Amygdala (tissue), 56 donors: ENCODE measurements at regions not wholly inside any gene's neighbourhood (a gene's known extent, or its start where the extent isn't known, plus 50 kb on each side); places are given as distances from the start of the nearest gene placed in this dataset.
A peak's percentile ranks its signal among the peaks of the same experiment; 100 is the strongest.

ENCODE experiments used
- DNase-seq, 56 donors: peaks; one replicate each; lab custom pipeline; 2025; lab: John Stamatoyannopoulos, UW

DNA sequence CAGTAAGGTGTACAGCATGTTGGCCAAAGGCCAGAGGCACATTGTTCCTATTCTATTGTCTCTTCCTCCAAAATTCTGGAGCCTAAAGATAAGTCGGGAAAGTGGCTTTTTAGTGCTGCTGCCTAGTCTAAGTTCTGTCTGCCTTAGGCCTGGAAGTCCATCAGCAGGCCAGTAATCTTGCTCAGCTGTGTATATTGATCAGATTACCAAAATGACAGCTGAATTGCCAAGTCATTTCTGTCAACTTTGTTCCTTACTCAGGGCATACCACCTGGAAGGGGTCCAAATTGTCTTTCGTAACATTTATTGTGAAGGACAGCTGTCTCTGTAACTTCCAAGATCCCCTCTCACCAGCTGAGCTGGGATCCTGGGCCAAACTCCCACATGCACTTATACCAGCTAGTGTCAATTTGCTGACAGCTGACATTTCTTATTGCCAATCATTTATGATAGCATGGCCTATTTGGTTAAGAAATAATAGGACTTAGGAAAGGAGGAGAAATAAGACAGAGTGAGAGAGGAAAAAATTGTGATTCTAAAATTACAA, 116.8 kb upstream of the FSHR start:
- no peak for DNase-seq

DNA sequence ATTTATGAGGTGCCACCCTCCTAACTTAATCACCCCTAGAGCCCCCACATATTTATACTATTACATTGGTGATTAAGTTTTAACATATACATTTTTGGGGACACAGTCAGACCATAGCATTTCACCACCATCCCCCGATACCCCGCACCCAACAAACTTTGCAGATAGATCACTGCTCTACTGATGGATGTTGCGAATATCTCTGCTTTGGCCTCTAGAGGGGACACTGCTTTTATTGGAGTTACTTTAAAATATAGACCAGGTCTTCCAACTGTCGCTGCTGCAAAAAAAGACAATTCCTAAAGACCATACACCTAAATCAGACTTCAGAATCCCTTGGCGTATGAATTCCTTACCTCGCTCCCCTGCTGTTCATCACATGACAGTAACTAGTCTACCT, 115.8 kb upstream of the FSHR start:
- DNase-seq, result no peak

DNA sequence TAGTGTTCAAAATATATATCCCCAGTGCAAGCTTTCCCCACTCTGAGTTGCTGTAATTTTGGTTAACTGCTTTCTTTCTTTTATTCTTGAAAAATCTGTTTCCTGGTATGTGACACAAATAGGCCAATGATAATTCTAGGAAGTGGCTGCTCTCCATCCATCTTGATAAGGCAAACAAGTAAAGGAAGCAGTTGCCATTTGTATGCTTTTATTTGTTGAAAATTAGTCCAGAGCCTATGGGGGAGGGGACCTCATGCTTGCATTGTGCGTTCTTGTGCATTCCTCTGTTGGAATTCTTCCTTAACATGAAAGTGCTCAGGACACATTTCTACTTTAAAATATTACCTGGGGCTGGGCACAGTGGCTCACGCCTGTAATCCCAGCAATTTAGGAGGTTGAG, 111.2 kb upstream of the FSHR start:
- no peak for DNase-seq

- DNase-seq, result no peak
These were observed 108.7 kb upstream of the FSHR start for GRCh38 chr2:49262801-49263560.

- DNase-seq, result no peak
These were observed 107.5 kb upstream of the FSHR start for GRCh38 chr2:49261781-49262180.

DNA sequence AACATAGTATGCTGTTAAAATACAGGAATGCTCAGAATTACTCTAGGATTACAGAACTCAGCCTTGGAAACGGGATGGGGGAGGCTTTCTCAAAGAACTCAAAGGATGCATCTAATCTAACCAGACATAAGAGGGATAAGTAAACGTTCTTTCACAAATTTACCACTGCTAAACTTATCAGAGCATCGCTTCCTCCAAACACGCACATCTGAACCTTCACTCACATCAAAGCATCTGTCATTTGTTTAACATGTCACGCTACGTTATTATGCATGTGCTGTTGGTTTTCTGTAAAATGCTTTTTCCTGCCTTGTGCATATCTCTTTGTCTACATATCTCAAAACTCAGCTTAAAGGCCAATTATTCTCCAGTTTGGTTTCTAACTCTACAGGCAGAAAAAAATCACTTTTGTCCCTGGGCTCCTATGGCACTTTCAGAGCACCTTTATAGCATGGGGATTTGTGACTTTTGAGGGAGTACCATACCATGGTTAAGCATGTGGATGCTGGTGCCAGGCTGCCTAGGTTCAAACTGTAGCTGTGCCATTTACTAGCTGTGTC, 106.7 kb upstream of the FSHR start:
- DNase-seq, result no peak

- no peak for DNase-seq
These were observed 105.6 kb upstream of the FSHR start for GRCh38 chr2:49259926-49260325.

GRCh38 chr2:49255409-49255971, 101.2 kb upstream of the FSHR start:
- DNase-seq, result peak in 2 of 56 donors; percentile 6 to 18

DNA sequence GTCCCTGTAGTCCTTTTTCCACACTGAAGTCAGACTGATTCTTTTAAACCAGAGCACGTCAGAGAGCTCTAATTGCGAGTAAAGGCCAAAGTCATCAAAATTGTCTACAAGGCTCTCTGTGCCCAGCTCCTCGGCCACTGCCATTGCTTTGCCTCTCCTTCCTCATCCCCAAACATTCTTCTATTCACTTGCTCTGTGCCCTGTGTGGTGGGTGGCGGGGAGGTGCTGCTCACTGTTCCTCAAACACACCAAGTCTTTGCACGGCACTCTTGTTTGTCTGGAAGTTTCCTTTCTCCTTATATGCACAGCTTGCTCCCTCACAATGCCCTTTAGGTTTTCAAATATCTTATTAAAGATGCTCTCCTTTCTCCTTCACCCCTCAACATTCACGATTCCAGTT, 100.1 kb upstream of the FSHR start:
- DNase-seq, result no peak

DNA sequence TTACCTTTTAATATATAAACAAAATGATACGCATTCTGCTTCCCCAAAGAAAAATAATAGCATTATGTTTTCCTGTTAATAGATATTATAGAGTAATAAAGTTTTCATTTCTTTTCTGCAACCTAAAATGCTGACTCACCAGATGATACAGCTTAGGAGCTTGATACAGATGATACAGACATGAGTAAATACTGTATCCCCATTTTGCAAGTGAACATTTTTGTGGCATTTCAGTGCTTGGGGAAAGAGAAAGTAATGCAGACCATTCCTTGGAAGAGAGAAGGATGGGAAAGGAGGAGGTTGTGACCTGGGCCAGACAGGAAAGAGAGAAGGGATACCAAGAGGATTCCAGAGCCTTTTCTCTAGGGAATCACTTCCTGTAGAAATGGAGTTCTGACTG, 97.5 kb upstream of the FSHR start:
- DNase-seq, result no peak

DNA sequence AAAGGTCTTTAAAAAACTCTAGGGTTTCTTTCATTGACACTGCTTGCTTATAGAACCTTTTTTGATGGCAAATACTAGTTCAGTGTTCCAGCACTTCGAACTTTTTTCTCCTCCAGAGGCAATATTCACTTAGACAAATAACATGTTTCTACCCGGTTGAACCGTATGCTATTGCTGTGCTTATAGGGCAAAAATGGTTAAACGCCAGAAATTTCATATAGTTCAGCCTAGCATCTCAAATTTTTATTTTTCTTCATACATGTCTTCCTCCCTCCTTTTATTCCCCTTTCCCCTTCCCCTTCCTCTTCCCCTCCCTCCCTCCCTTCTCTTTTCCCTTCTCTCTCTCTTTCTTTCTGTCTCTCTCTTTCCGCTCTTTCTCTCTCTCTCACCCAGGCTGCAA, 96.9 kb upstream of the FSHR start:
- no peak for DNase-seq

DNA sequence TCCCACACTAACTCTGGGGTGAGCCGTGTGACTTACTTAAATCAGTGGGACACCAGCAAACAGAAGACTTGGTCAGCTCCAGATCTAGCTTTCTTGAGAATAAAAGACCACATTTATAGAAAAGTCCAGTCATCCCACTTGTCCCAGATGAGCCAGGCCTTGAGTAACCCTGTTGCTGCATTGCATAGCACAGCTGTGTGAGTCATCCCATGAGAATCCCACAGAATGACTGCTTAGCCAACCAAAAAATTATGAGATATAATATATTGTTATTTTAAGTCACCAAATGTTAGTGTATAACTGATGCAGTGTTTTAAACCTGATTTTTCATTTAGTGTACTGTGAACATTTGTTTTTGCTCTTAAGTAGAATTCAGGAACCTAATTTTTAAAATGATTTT, 94.2 kb upstream of the FSHR start:
- no peak for DNase-seq

- DNase-seq, result no peak
These were observed 87.7 kb upstream of the FSHR start for GRCh38 chr2:49241991-49242390.

DNA sequence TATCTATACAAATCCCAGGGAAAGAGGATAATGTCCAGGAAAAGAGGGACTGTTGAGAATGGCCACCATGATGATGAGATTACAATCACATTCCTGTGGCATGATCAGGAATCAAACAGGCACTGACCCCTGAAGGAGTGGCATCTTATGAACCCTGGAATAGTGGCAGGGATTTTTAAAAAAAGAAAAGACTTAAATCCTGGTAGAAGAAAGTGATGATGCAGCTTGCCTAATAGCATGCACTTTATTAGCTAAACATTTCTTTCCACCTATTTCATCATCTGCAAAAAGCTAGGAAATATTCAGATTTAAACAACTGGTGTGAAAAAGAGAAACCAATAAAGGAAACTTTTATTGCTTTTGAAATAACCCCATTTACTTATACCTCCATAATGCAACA, 87.2 kb upstream of the FSHR start:
- DNase-seq, result no peak

DNA sequence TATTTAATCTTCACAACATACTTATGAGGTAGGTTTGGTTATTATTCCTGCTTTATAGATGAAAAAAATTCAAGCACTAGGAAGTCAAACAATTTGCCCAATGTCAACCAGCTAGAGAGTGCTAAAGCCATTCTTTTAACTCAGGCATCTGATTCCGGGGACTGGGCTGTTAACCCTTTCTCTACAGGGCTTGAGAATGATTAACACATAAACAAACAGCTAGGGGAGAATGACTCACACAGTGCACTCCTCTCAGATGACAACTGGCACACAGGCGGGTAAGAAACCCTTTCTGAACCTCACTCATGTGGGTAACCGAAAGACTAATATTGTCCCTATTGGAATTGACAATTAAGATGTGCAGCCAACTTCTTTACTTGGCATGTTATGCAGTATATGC, 86.3 kb upstream of the FSHR start:
- DNase-seq, result no peak

GRCh38 chr2:49238604-49238960, 84.3 kb upstream of the FSHR start:
- DNase-seq, result no peak

- no peak for DNase-seq
These were observed 83.7 kb upstream of the FSHR start for GRCh38 chr2:49237867-49238603.

DNA sequence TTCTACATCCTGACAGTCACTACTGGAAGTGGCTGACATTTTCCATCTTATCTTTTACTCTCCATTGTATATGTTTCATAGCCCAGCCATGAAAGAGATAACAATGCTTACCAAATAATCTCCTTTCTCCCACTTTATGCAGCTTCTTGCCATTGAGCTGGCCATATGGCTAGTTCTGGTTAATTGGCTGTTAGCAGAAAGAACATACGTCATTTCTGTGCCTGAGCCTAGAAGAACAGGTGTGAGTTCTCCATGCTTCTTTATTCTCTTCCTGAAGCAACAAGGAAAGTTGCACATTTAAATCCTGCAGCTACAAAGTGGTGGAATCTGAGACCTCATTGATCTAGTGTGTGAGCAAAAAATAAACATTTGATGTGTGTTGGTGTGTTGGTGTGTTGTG, 82.0 kb upstream of the FSHR start:
- no peak for DNase-seq

DNA sequence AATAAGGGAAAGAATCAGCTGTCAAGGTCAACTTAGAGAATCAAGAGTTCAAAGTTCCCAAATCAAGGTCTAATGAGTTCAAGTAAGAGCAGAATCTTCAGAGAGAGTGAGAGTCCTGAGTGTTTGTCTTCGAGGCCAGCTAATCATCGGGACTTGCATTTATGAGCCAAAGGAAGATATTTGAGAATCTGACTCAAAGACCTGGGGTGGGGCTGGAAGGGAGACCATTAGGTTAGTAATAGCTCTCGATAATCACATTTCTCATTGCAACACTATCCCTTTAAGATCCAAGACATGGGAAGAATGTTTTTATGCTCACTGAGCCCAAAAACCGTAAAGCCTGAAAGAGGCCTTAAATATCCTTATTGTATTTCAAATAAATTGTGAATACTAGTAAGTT, 72.0 kb upstream of the FSHR start:
- DNase-seq, result no peak

DNA sequence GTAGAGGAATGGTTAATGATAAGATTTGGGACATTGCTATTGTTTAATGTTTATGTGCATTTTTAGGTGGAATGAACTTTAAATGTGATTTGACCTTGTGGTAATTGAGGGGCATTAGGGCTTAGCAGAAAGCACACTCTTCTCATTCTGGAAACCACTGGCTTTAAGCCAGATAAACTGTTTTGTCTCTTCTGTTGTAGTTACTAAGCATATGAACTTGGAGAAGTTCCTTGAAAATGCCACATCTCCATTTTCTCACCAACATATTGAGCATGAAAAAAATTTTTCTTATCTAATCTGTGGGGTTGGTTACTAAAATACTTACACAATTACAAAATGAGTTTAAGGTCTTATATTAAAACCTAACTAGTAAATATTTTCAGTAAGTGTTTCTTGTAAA, 70.8 kb upstream of the FSHR start:
- DNase-seq, result no peak

DNA sequence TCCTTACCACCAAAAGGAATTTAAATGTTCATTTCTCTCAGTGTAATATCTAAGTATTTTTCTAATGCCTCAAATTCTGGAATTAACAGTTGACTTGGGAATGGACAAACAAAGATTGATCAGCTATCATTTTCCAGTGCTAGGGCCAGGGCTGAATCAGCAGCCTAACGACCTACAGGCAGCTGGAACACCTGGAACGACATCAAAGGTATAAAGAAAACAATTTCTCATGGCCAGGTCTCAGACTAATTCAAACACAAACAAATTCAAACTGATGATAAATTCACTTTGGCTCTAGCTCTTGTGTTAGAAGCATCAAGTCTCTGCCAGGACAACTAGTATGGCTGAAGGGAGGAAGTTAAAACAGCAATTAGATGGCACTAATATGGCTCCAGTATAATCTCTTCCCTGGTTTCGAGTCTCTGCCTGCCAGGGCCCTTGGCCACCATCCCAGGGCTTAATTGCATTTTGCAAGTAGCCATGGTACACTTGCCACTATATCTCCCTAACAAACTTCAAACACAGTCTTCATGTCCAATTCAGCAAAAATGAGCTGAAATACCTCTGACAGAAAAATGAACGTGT, 70.2 kb upstream of the FSHR start:
- no peak for DNase-seq
